Body of pancreas (tissue), 4 donors: ENCODE measurements at regions not wholly inside any gene's neighbourhood (a gene's known extent, or its start where the extent isn't known, plus 50 kb on each side); places are given as distances from the start of the nearest gene placed in this dataset.

ENCODE experiments used
- POLR2A ChIP-seq, 3 donors: fragments of 450-650 bp; IDR thresholded peaks; one replicate each; pipeline ENCODE4 v1.6.1; 2016; ENCODE audit warnings: antibody characterized with exemption in 3 of 3, mild to moderate bottlenecking in 2 of 3
- TF ChIP-seq, protein P1 (sequence below), 7 experiments: fragments of 450-650 bp in 4 of 7; fragments of 200-600 bp in 3 of 7; sonication (generic) in 3 of 7; IDR thresholded peaks; one replicate each; pipeline ENCODE4 v1.5.1; 2016 to 2019; ENCODE audit warnings: antibody characterized with exemption in 7 of 7

DNA sequence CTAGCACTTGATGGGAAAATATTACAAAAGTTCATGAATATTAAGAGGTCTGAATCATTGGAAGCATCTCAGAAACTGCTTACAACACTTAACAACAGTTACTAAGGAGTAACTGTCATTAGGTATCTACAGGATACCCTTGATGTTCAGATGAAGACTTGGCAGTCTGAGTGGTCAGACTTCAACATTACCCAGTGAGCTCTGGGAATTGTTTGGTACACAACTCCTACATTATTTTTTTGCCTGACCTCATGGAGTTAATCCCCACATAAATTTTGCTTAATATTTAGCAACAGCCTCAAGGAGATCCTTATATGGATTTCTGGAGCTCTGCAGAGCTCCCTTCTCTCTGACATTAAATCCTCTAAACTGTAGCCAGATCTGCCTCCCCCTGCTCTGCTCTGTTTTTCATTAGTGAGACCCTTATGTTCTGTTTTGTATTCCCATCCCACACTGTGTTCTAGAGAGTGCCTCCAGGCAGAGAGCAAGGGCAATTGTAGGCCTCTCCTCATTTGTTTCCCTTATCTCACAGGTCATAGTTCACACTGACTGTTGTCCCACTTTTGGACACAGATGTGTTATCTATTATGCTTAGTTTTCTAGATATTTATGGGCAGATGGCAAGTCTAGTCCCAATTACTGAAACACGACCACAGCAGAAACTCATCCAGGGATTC, 368.8 kb downstream of the GASK1B start:
- TF ChIP-seq, protein P1, sequence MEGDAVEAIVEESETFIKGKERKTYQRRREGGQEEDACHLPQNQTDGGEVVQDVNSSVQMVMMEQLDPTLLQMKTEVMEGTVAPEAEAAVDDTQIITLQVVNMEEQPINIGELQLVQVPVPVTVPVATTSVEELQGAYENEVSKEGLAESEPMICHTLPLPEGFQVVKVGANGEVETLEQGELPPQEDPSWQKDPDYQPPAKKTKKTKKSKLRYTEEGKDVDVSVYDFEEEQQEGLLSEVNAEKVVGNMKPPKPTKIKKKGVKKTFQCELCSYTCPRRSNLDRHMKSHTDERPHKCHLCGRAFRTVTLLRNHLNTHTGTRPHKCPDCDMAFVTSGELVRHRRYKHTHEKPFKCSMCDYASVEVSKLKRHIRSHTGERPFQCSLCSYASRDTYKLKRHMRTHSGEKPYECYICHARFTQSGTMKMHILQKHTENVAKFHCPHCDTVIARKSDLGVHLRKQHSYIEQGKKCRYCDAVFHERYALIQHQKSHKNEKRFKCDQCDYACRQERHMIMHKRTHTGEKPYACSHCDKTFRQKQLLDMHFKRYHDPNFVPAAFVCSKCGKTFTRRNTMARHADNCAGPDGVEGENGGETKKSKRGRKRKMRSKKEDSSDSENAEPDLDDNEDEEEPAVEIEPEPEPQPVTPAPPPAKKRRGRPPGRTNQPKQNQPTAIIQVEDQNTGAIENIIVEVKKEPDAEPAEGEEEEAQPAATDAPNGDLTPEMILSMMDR (IDR thresholded peaks at IDR 0.05) = no peak
- no peak for TF ChIP-seq POLR2A (IDR thresholded peaks at IDR 0.05)
